ENCODE measurements at regions not wholly inside any gene's neighbourhood (a gene's known extent, or its start where the extent isn't known, plus 50 kb on each side); places are given as distances from the start of the nearest gene placed in this dataset.

GRCh38 chr7:15143936-15144335 lies 241.4 kb upstream of the DGKB start:
- Mint-ChIP-seq H3K4me1 (ENCODE audit: low read depth, unreplicated experiment) (peaks cover 2% of the 10 kb centered on the region), H3K9me3 (ENCODE audit: unreplicated experiment) (no peaks in the 10 kb centered on the region)
- no peak for TF ChIP-seq CTCF (IDR thresholded peaks at IDR 0.05; ENCODE audit: partially characterized antibody, unreplicated experiment)

DNA sequence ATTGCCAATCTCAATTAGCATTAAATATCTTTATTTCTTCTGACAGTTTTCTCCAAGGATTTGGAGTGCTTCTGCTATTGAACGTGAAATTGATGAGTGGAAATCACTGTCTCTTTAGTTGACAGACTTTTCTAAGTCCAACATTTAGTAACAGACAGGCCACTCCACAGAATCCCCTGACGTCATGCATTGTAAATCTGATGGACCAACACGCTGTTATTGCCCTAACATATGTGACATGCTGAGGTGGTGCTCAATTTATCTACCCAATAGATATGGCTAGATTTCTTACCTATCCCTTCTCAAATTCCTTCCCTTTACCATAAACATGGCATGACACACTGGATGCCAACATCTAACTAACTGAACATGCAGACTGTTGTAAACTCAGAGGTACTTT lies 240.6 kb upstream of the DGKB start:
- H3K27ac Mint-ChIP-seq (ENCODE audit: unreplicated experiment) = no peak overlapping the region
- H3K27me3 Mint-ChIP-seq (ENCODE audit: unreplicated experiment) = no peaks in the 10 kb centered on the region
- no peaks in the 10 kb centered on the region for H3K36me3 Mint-ChIP-seq (ENCODE audit: unreplicated experiment)
- H3K4me1 Mint-ChIP-seq (ENCODE audit: low read depth, unreplicated experiment) = peaks cover 2% of the 10 kb centered on the region
- TF ChIP-seq CTCF (IDR thresholded peaks at IDR 0.05; ENCODE audit: partially characterized antibody, unreplicated experiment) = no peak
- no peaks in the 10 kb centered on the region for H3K9me3 Mint-ChIP-seq (ENCODE audit: unreplicated experiment)
- H3K4me3 Mint-ChIP-seq (ENCODE audit: unreplicated experiment) = no peak overlapping the region
- no peak for DNase-seq

More at GRCh38 chr7:15143936-15144335, 241.4 kb upstream of the DGKB start:
- H3K27ac Mint-ChIP-seq (ENCODE audit: unreplicated experiment) = no peak overlapping the region
- no peak overlapping the region for H3K4me3 Mint-ChIP-seq (ENCODE audit: unreplicated experiment)
- no peaks in the 10 kb centered on the region for H3K27me3 Mint-ChIP-seq (ENCODE audit: unreplicated experiment)
- DNase-seq = no peak
- no peaks in the 10 kb centered on the region for H3K36me3 Mint-ChIP-seq (ENCODE audit: unreplicated experiment)

DNA sequence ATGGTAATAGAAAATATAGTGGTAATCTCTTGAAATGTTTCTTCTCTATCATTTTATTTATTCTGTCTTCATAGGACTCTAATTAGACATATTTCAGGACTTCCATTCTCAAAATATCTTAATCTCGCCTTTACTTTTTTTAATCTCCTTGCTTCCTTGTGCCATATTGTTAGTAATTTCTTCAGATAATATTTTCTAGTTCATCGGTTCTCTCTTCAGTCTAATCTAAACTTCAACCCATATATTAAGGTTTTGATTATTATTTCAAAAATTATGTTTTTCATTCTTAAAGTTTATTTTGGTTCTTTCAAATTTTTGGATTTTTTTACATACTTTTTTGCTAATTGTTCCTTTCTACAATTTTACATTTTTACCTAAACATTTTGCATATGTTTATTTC lies 237.9 kb upstream of the DGKB start:
- no peak overlapping the region for H3K4me3 Mint-ChIP-seq (ENCODE audit: unreplicated experiment)
- H3K27ac Mint-ChIP-seq (ENCODE audit: unreplicated experiment) = no peak overlapping the region
- H3K9me3 Mint-ChIP-seq (ENCODE audit: unreplicated experiment) = no peaks in the 10 kb centered on the region
- no peaks in the 10 kb centered on the region for H3K27me3 Mint-ChIP-seq (ENCODE audit: unreplicated experiment)
- TF ChIP-seq CTCF (IDR thresholded peaks at IDR 0.05; ENCODE audit: partially characterized antibody, unreplicated experiment) = no peak
- H3K36me3 Mint-ChIP-seq (ENCODE audit: unreplicated experiment) = no peaks in the 10 kb centered on the region
- DNase-seq = no peak
- peaks cover 2% of the 10 kb centered on the region for H3K4me1 Mint-ChIP-seq (ENCODE audit: low read depth, unreplicated experiment)

- H3K27me3 Mint-ChIP-seq (ENCODE audit: unreplicated experiment) = no peaks in the 10 kb centered on the region
Measured at GRCh38 chr7:15131661-15132060, 229.1 kb upstream of the DGKB start.

More at GRCh38 chr7:15131661-15132060, 229.1 kb upstream of the DGKB start:
- H3K4me1 Mint-ChIP-seq (ENCODE audit: low read depth, unreplicated experiment) = peaks cover 4% of the 10 kb centered on the region
- no peaks in the 10 kb centered on the region for H3K9me3 Mint-ChIP-seq (ENCODE audit: unreplicated experiment)
- no peak for DNase-seq
- no peak for TF ChIP-seq CTCF (IDR thresholded peaks at IDR 0.05; ENCODE audit: partially characterized antibody, unreplicated experiment)
- no peak overlapping the region for H3K4me3 Mint-ChIP-seq (ENCODE audit: unreplicated experiment)
- no peak overlapping the region for H3K27ac Mint-ChIP-seq (ENCODE audit: unreplicated experiment)
- H3K36me3 Mint-ChIP-seq (ENCODE audit: unreplicated experiment) = no peaks in the 10 kb centered on the region

Data from glutamatergic neuron (in vitro differentiated cells).